Activated CD8-positive, alpha-beta memory T cell treated with anti-CD3 and anti-CD28 coated beads, Interleukin-2, amount 10 ng/mL, durations not matched to agents 7 days and 5 days (primary cell): ENCODE measurements at regions not wholly inside any gene's neighbourhood (a gene's known extent, or its start where the extent isn't known, plus 50 kb on each side); places are given as distances from the start of the nearest gene placed in this dataset.
"Not testable (repeated sequence)": the region's sequence is repeated elsewhere in the genome, so short reads cannot be mapped to it uniquely, and the experiment has no call there.

Experiments used
- ATAC-seq: fragments of 150-1000 bp; cut with Tn5 transposase; one replicate; pipeline ENCODE4 v1.10.0; 2021; ENCODE audit warnings: moderate library complexity
- CTCF ChIA-PET: fragments of 350-600 bp; sonication (Branson Sonifier 250); formaldehyde crosslinking; loops from one replicate; lab custom pipeline; 2021; ENCODE audit warnings: antibody characterized with exemption; lab: Charles Lee
- DNase-seq: peaks from one replicate; pipeline ENCODE4 v3.0.0-alpha.2; 2020
- H3K27ac Mint-ChIP-seq: one replicate; pipeline ENCODE4 v1.8.0; 2021; ENCODE audit warnings: mild to moderate bottlenecking, mixed read lengths
- H3K27me3 Mint-ChIP-seq: one replicate; pipeline ENCODE4 v1.8.0; 2021; ENCODE audit warnings: mixed read lengths
- H3K36me3 Mint-ChIP-seq: one replicate; pipeline ENCODE4 v1.8.0; 2021; ENCODE audit warnings: mild to moderate bottlenecking, mixed read lengths
- H3K4me1 Mint-ChIP-seq: one replicate; pipeline ENCODE4 v1.8.0; 2021; ENCODE audit warnings: mixed read lengths
- H3K4me3 Mint-ChIP-seq: one replicate; pipeline ENCODE4 v1.8.0; 2021; ENCODE audit warnings: mild to moderate bottlenecking, moderate library complexity, mixed read lengths
- H3K9me3 Mint-ChIP-seq: one replicate; pipeline ENCODE4 v1.8.0; 2022; ENCODE audit warnings: low read depth, mixed read lengths

DNA sequence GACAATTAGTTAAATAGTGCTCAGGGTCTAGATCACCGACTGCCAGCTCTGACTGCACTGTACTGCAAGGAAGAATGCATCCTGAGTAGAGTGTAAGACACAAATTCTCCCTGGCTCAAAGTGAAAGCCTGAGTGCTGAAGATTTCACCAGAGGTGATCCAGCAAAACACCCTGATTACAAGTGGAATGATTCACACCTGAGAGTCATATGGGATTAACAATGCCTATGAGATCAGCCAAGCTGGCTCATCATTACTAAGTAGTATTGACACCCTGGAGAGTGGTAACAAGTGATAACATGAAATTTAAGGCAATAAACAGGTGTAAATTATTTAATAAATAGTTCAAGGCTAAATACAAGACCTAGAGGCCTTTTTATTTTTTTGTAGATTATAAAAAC, 403.8 kb upstream of the PRR20A start:
- CTCF ChIA-PET, result no interaction called here
- Mint-ChIP-seq H3K4me1 (no peaks in the 10 kb centered on the region), H3K27me3 (no peaks in the 10 kb centered on the region), H3K36me3 (no peaks in the 10 kb centered on the region), H3K9me3 (peaks cover 14% of the 10 kb centered on the region), H3K27ac (no peak overlapping the region), H3K4me3 (no peak overlapping the region)
- ATAC-seq (no peak), DNase-seq (no peak)

DNA sequence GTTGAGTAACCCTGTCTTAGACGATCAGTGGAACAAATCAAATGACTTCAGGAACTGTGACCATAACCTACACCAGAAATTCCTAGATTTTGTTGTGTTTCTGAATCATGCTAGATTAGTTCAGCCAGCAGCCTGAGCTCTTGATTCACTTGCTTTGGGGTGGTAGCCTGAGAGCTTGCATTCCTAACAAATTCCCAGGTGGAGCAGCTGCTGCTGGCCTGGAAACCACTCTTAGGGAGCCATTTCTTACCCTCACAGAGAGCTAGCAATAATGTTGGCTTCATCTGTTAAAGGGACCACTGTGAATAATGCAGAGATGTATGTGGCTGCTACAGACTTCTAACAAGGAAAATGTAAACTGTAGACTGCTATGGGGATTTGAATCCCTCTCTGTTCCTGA, 388.1 kb upstream of the PRR20A start:
- Mint-ChIP-seq H3K4me1 (no peaks in the 10 kb centered on the region), H3K27me3 (no peaks in the 10 kb centered on the region), H3K27ac (no peak overlapping the region), H3K9me3 (peaks cover 7% of the 10 kb centered on the region), H3K36me3 (no peaks in the 10 kb centered on the region), H3K4me3 (no peak overlapping the region)
- CTCF ChIA-PET, result no interaction called here
- no peak for DNase-seq
- ATAC-seq, result no peak

DNA sequence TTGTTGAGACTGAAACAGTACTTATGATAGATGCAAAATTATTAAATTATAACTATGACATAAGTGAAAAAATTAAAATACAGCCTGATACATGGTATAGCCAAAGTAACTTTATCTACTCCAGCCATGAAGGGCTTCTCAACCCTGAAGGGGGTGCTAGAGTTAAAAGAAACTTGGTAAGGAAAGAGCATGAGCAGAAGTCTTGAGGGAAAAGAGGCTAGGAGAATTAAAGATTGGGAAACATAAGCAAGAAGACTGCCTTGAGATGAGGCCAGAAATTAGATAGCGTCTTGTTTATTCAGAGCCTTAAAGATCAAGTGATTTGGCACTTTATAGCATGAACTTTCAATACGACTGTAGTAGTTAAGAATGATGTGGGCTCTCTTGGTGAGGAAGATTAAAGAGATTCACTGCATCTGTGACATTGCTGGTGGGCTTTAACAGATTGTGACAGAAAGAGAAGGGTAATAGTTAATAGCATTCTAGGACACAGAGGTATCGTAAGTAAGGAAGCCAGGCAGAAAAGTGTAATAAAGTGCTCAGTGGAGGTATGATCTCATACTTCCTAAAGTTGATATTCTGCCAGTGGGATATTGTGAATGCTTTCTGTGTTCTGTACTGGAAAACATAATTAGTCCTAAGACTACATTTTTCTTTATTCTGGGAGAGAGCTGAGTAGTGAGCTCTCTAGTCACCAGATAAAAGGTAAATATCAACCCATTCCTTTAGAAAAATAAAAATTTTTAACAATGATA, 385.4 kb upstream of the PRR20A start:
- H3K27ac Mint-ChIP-seq, result no peak overlapping the region
- DNase-seq (no peak), ATAC-seq (no peak)
- no peak overlapping the region for H3K4me3 Mint-ChIP-seq
- H3K4me1 Mint-ChIP-seq, result no peaks in the 10 kb centered on the region
- H3K9me3 Mint-ChIP-seq, result peaks cover 9% of the 10 kb centered on the region
- no peaks in the 10 kb centered on the region for H3K36me3 Mint-ChIP-seq
- H3K27me3 Mint-ChIP-seq, result no peaks in the 10 kb centered on the region
- CTCF ChIA-PET, result no interaction called here

DNA sequence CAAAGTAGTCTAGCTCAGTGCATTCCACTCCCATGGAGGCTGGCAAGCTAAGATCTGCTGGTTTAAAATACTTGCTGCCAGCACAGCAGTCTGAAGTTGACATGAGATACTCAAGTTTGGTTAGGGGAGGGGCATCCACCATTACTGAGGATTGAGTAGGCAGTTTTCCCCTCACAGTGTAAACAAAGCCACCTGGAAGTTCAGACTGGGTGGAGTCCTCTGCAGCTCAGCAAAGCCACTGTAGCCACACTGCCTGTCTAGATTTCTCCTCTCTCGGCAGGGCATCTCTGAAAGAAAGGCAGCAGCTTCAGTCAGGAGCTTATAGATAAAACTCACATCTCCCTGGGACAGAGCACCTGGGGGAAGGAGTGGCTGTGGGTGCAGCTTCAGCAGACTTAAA, 377.4 kb upstream of the PRR20A start:
- H3K27ac Mint-ChIP-seq, CTCF ChIA-PET, H3K4me3 Mint-ChIP-seq, DNase-seq, H3K27me3 Mint-ChIP-seq, H3K4me1 Mint-ChIP-seq, H3K9me3 Mint-ChIP-seq, H3K36me3 Mint-ChIP-seq, ATAC-seq: not testable (repeated sequence)

DNA sequence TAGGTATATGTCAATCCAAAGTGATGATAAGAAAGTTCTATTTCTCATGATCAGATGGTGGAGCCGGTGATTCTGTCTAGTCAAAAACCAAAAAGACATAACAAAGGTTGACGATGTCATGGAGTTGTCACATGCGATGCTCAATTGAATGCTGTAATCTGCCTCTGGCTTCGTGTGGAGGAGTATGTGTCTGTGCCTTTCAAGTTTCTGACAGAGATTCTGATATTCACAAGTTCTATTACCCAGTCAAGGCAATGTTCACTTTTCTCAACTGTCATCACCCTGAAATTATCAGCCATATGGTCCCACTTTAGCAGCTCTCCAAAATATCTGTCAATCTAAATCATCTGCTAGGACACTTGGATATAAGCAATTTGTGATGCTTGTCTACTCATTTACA, 367.6 kb upstream of the PRR20A start:
- Mint-ChIP-seq H3K9me3 (peaks cover 10% of the 10 kb centered on the region), H3K36me3 (no peaks in the 10 kb centered on the region), H3K4me1 (no peaks in the 10 kb centered on the region), H3K27me3 (no peaks in the 10 kb centered on the region), H3K4me3 (no peak overlapping the region), H3K27ac (no peak overlapping the region)
- no peak for DNase-seq
- CTCF ChIA-PET, result no interaction called here
- ATAC-seq, result no peak

DNA sequence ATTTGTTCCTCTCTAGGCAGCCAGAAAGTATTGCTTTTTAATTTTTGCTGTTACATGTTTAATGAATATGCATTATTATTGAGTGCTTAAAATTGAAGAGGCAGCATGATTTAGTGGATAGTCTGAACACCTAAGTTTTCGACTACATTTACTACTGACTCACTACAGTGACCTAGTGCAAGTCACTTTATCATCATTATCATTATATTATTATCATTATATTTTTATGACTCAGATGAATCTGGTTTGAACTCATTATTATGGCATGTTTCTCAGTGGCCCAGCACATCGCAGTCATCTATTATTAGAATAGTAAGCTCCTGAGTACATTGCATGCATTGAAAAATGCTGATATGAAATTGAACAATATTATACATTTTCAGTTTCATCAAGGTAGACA, 351.2 kb upstream of the PRR20A start:
- CTCF ChIA-PET, result no interaction called here
- Mint-ChIP-seq H3K27ac (no peak overlapping the region), H3K9me3 (peaks cover 5% of the 10 kb centered on the region), H3K4me1 (no peaks in the 10 kb centered on the region), H3K36me3 (no peaks in the 10 kb centered on the region), H3K4me3 (no peak overlapping the region), H3K27me3 (no peaks in the 10 kb centered on the region)
- DNase-seq (no peak), ATAC-seq (no peak)

DNA sequence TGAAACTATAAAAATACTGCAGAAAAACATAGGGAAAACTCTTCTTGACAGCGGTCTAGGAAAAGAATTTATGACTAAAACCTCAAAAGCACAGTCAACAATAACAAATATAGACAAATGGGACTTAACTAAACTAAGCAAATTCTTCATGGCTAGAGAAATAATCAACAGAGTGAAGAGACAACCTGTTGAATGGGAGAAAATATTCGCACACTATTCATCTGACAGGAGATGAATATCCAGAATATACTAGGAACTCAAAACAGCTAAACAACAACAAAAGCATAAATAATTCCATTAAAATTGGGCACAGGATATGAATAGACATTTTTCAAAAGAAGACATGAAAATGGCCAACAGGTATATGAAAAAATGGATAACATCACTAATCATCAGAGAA, 303.6 kb upstream of the PRR20A start:
- no peak for ATAC-seq
- no peak for DNase-seq
- CTCF ChIA-PET, result no interaction called here
- Mint-ChIP-seq H3K4me1 (no peaks in the 10 kb centered on the region), H3K9me3 (peaks cover 7% of the 10 kb centered on the region), H3K4me3 (no peak overlapping the region), H3K27me3 (no peaks in the 10 kb centered on the region), H3K27ac (no peak overlapping the region), H3K36me3 (no peaks in the 10 kb centered on the region)

DNA sequence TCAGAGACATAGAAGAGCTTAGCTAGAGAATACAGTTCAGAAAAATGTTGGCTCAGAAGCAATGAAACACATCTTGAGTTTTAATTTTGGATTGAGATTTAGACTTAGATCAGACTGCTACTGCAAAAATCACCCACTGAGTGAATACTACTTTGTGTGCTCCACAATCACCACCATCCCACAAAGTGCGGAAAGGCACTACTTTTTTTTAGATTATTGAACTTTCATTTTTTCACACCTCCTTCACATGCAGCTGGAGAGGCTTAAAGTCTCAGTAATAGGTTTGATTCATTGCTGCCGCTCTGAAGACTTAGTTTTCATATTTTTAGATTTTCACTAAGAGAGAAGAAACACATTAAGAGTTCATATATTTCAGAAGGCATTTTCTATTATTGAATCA, 289.9 kb upstream of the PRR20A start:
- H3K4me3 Mint-ChIP-seq, result no peak overlapping the region
- ATAC-seq (no peak), DNase-seq (no peak)
- H3K27ac Mint-ChIP-seq, result no peak overlapping the region
- H3K27me3 Mint-ChIP-seq, result no peaks in the 10 kb centered on the region
- H3K9me3 Mint-ChIP-seq, result peaks cover 9% of the 10 kb centered on the region
- CTCF ChIA-PET, result no interaction called here
- H3K4me1 Mint-ChIP-seq, result no peaks in the 10 kb centered on the region
- H3K36me3 Mint-ChIP-seq, result no peaks in the 10 kb centered on the region

DNA sequence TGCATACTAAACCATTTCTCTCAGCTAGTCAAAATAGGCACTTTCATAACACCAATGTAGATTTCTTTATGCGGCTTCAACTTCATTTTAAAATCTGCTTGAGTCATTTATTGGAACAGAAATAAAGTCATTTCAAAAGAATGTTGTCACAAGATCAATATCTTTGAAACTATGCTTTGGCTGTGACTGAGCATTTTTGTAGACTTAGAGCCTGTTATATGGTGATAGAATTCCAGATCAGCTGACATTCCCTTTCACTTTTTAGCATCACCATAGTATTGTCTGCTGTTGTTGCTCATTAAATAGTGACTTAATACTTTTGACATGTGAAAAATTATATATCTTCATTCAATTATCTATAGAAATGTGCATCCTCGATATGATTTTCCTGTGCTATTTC, 279.2 kb upstream of the PRR20A start:
- H3K4me3 Mint-ChIP-seq, result no peak overlapping the region
- no peaks in the 10 kb centered on the region for H3K36me3 Mint-ChIP-seq
- CTCF ChIA-PET, result no interaction called here
- peaks cover 12% of the 10 kb centered on the region for H3K9me3 Mint-ChIP-seq
- ATAC-seq, result no peak
- H3K27ac Mint-ChIP-seq, result no peak overlapping the region
- DNase-seq, result no peak
- H3K4me1 Mint-ChIP-seq, result no peaks in the 10 kb centered on the region
- no peaks in the 10 kb centered on the region for H3K27me3 Mint-ChIP-seq

DNA sequence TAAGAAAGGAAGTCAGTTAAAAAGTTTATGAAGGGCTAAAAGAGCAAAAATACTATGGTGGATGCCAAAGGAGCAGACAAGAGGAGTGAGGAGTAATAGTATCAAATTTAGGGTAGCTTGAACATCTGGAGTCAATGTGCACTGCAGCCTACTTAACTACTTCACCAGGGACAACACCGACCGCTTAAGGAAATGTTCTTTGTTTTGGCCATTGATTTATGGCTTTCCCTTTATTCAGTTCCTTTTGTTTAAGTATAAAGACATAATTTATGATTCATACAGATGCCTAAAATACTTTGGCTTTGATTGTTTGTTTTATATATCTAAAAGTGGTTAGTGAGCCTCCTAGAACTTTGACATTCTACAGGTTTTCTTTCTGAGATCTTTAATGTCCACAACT, 276.3 kb upstream of the PRR20A start:
- Mint-ChIP-seq H3K9me3 (peaks cover 9% of the 10 kb centered on the region), H3K4me1 (no peaks in the 10 kb centered on the region), H3K27me3 (no peaks in the 10 kb centered on the region), H3K36me3 (no peaks in the 10 kb centered on the region), H3K4me3 (no peak overlapping the region), H3K27ac (no peak overlapping the region)
- CTCF ChIA-PET, result no interaction called here
- DNase-seq (no peak), ATAC-seq (no peak)

DNA sequence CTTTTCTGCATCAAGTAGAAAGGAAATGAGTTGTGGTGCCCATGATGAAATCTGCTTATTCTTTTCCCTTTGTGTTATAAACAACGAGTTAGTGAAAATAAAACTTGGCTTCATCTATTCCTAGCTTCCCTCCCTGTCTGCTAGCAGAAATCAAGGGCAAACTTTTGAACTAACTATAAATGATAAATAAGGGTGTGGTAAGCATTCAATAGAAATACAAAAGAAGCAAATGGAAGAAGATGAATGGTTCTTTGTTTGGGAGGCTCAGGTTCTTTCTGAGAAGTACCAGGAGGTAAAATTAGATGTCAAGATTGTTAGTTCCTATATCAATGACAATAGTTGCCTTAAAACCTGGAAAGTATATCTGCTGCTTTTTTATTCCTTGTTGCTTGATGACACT, 275.3 kb upstream of the PRR20A start:
- H3K4me3 Mint-ChIP-seq, result no peak overlapping the region
- H3K27me3 Mint-ChIP-seq, result no peaks in the 10 kb centered on the region
- DNase-seq (no peak), ATAC-seq (no peak)
- CTCF ChIA-PET, result no interaction called here
- H3K9me3 Mint-ChIP-seq, result peaks cover 9% of the 10 kb centered on the region
- no peaks in the 10 kb centered on the region for H3K4me1 Mint-ChIP-seq
- no peaks in the 10 kb centered on the region for H3K36me3 Mint-ChIP-seq
- no peak overlapping the region for H3K27ac Mint-ChIP-seq

DNA sequence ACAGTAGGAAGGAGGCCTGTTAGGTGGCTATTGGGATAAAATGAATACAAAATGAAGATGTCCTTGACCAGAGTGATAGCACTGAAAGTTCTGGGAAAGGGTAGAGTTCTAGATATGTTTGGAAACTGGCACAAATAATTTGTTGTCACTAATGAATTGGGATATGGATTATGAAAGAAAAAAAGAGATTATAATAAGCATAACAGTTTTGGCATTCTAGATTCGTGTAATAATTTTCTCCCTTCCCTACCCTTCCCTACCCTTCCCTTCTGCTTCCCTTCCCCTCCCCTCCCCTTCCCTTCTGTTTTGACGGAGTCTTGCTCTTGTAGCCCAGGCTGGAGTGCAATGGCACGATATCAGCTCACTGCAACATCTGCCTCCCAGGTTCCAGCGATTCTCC, 271.0 kb upstream of the PRR20A start:
- no peak for DNase-seq
- ATAC-seq, result no peak
- no peaks in the 10 kb centered on the region for H3K27me3 Mint-ChIP-seq
- H3K27ac Mint-ChIP-seq, result no peak overlapping the region
- no peaks in the 10 kb centered on the region for H3K36me3 Mint-ChIP-seq
- CTCF ChIA-PET, result no interaction called here
- H3K4me3 Mint-ChIP-seq, result no peak overlapping the region
- no peaks in the 10 kb centered on the region for H3K9me3 Mint-ChIP-seq
- H3K4me1 Mint-ChIP-seq, result no peaks in the 10 kb centered on the region

DNA sequence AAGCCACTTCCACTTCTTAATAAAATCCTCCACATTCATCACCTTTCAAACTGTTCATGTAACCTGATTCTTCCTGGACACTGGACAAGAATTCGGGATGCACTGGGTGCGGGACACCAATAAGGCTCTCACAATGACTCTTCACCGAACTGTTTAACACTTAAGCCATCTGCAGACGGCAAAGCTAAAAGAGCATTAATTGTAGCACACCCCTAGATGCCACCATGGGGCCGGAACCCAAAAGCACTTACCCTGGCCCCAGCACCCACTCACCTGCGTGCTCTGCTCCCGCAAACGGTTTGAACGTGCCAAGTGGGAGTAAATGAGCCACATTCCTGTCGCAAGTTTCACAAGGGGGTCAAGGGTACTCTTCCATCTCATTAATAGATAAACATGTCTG, 254.3 kb upstream of the PRR20A start:
- ATAC-seq, result no peak
- H3K4me1 Mint-ChIP-seq, result no peaks in the 10 kb centered on the region
- no peak overlapping the region for H3K4me3 Mint-ChIP-seq
- no peaks in the 10 kb centered on the region for H3K9me3 Mint-ChIP-seq
- no peak for DNase-seq
- H3K27me3 Mint-ChIP-seq, result no peaks in the 10 kb centered on the region
- H3K36me3 Mint-ChIP-seq, result no peaks in the 10 kb centered on the region
- CTCF ChIA-PET, result no interaction called here
- H3K27ac Mint-ChIP-seq, result no peak overlapping the region

DNA sequence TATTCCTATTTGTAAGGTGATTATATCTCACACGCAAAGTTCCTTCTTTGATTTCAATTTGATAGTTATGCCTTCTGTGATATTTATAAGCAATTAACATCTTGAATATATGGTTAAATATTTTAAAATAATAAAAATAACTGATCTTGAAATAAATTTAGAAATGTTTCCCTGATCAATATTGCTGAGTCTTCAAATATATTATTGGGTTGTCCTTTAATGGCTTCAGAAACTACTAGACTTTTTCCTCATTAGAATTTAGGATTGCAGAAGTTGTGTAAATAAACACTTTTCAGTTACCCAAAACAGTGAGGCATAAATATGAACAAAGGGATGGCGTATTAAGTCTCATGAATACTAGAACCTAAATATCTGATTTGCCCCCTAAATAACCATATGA, 252.3 kb upstream of the PRR20A start:
- Mint-ChIP-seq H3K4me3 (no peak overlapping the region), H3K27ac (no peak overlapping the region), H3K4me1 (no peaks in the 10 kb centered on the region), H3K36me3 (no peaks in the 10 kb centered on the region), H3K27me3 (no peaks in the 10 kb centered on the region), H3K9me3 (no peaks in the 10 kb centered on the region)
- DNase-seq (no peak), ATAC-seq (no peak)
- CTCF ChIA-PET, result no interaction called here

DNA sequence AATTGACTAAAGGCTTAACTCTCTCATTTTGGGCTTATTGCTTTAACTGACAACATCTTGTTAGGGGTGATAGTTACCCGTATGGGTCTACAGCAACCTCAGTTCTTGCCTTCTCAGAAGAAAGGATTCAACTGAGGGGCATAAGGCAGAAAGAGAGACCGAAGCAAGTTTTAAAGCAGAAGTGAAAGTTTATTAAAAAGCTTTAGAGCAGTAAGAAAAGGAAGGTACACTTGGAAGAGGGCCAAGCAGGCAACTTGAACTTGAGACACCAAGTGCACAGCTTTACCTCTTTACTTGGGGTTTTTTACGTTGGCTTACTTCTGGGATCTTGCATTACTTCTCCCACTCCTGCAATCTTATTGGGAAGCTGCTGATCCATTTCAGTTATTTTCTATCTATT, 246.9 kb upstream of the PRR20A start:
- DNase-seq, result no peak
- no peak overlapping the region for H3K27ac Mint-ChIP-seq

More for the DNA sequence above, 246.9 kb upstream of the PRR20A start:
- ATAC-seq, result no peak
- Mint-ChIP-seq H3K27me3 (no peaks in the 10 kb centered on the region), H3K4me3 (no peak overlapping the region), H3K36me3 (no peaks in the 10 kb centered on the region), H3K4me1 (no peaks in the 10 kb centered on the region), H3K9me3 (no peaks in the 10 kb centered on the region)
- CTCF ChIA-PET, result no interaction called here
